Anterior cingulate cortex (tissue), 58 donors: ENCODE measurements at regions not wholly inside any gene's neighbourhood (a gene's known extent, or its start where the extent isn't known, plus 50 kb on each side); places are given as distances from the start of the nearest gene placed in this dataset.
A peak's percentile ranks its signal among the peaks of the same experiment; 100 is the strongest.

Experiments
- DNase-seq, 58 donors: peaks; one replicate each; lab custom pipeline; 2025; lab: John Stamatoyannopoulos, UW

GRCh38 chr16:52896478-52897164 lies 156.1 kb downstream of the CHD9NB start:
- DNase-seq = no peak

- DNase-seq = peak in 2 of 58 donors; percentile 4 to 15
Measured at GRCh38 chr16:52874042-52874441, 178.7 kb downstream of the CHD9NB start.

- DNase-seq = no peak
Measured at GRCh38 chr16:52872731-52873130, 180.0 kb downstream of the CHD9NB start.

GRCh38 chr16:52871481-52871880 lies 181.2 kb downstream of the CHD9NB start:
- no peak for DNase-seq

- no peak for DNase-seq
Measured at GRCh38 chr16:52869243-52869642, 183.5 kb downstream of the CHD9NB start.

GRCh38 chr16:52863000-52863399 lies 189.7 kb downstream of the CHD9NB start:
- DNase-seq = no peak

- DNase-seq = peak in 18 of 58 donors; percentile 0 to 27 (median 8)
Measured at GRCh38 chr16:52861614-52862022, 191.1 kb downstream of the CHD9NB start.

GRCh38 chr16:52855463-52855862 lies 197.2 kb downstream of the CHD9NB start:
- no peak for DNase-seq

- no peak for DNase-seq
Measured at GRCh38 chr16:52852978-52853377, 199.7 kb downstream of the CHD9NB start.

- DNase-seq = no peak
Measured at GRCh38 chr16:52851211-52851740, 201.4 kb downstream of the CHD9NB start.

- no peak for DNase-seq
Measured at GRCh38 chr16:52843381-52843780, 209.3 kb downstream of the CHD9NB start.

GRCh38 chr16:52837251-52837650 lies 215.4 kb downstream of the CHD9NB start:
- DNase-seq = no peak

GRCh38 chr16:52834736-52835465 lies 217.8 kb downstream of the CHD9NB start:
- DNase-seq = no peak

- no peak for DNase-seq
Measured at GRCh38 chr16:52832771-52833170, 219.9 kb downstream of the CHD9NB start.

- no peak for DNase-seq
Measured at GRCh38 chr16:52827456-52827855, 225.2 kb downstream of the CHD9NB start.

- DNase-seq = no peak
Measured at GRCh38 chr16:52825892-52826291, 226.8 kb downstream of the CHD9NB start.

GRCh38 chr16:52819808-52820207 lies 232.9 kb downstream of the CHD9NB start:
- DNase-seq = no peak

GRCh38 chr16:52819405-52819804 lies 233.3 kb downstream of the CHD9NB start:
- DNase-seq = no peak

- DNase-seq = no peak
Measured at GRCh38 chr16:52817696-52818095, 235.0 kb downstream of the CHD9NB start.

- DNase-seq = no peak
Measured at GRCh38 chr16:52816993-52817392, 235.7 kb downstream of the CHD9NB start.

GRCh38 chr16:52812678-52813556 lies 239.8 kb downstream of the CHD9NB start:
- no peak for DNase-seq
